Right atrium auricular region (tissue), 2 donors: ENCODE measurements at regions not wholly inside any gene's neighbourhood (a gene's known extent, or its start where the extent isn't known, plus 50 kb on each side); places are given as distances from the start of the nearest gene placed in this dataset.

Experiments
- DNase-seq: peaks from one replicate; pipeline ENCODE4 v3.0.0-alpha.2; 2019; ENCODE audit warnings: low spot score
- H3K27ac ChIP-seq, 2 donors: fragments of 200-600 bp; sonication (generic); 1 replicate in 1 of 2; 2 replicates in 1 of 2; pipeline ENCODE4 v1.5.1; 2016 to 2019
- H3K27me3 ChIP-seq, 2 donors: fragments of 200-600 bp; sonication (generic); one replicate each; pipeline versions ENCODE4 v1.5.1 to v1.6.0; 2017 to 2019
- H3K36me3 ChIP-seq: fragments of 200-600 bp; sonication (generic); one replicate; pipeline ENCODE4 v1.5.1; 2016
- H3K4me1 ChIP-seq, 2 donors: fragments of 200-600 bp; sonication (generic); one replicate each; pipeline versions ENCODE4 v1.5.1 to v1.6.0; 2017 to 2019
- H3K4me3 ChIP-seq, 2 donors: fragments of 200-600 bp; sonication (generic); 1 replicate in 1 of 2; 2 replicates in 1 of 2; pipeline ENCODE4 v1.5.1; 2017 to 2019; ENCODE audit warnings: mild to moderate bottlenecking in 1 of 2, moderate library complexity in 1 of 2
- H3K9me3 ChIP-seq, 2 donors: fragments of 200-600 bp; sonication (generic); one replicate each; pipeline ENCODE4 v1.5.1; 2019
- CTCF ChIP-seq, 2 donors: fragments of 200-600 bp; sonication (generic); IDR thresholded peaks; one replicate each; pipeline ENCODE4 v1.5.1; 2019; ENCODE audit warnings: antibody characterized with exemption in 2 of 2

GRCh38 chr2:76444732-76445131 is 734.0 kb upstream of the GCFC2 start:
- Histone ChIP-seq H3K27me3 (no peaks in the 10 kb centered on the region), H3K27ac (no peak overlapping the region), H3K4me3 (no peak overlapping the region), H3K36me3 (no peaks in the 10 kb centered on the region), H3K4me1 (no peaks in the 10 kb centered on the region), H3K9me3 (no peaks in the 10 kb centered on the region)
- DNase-seq: no peak
- no peak for TF ChIP-seq CTCF (IDR thresholded peaks at IDR 0.05)

- no peaks in the 10 kb centered on the region for H3K4me1 ChIP-seq
- TF ChIP-seq CTCF (IDR thresholded peaks at IDR 0.05): no peak
- DNase-seq: no peak
These were observed 726.8 kb upstream of the GCFC2 start for GRCh38 chr2:76437564-76437963.

DNA sequence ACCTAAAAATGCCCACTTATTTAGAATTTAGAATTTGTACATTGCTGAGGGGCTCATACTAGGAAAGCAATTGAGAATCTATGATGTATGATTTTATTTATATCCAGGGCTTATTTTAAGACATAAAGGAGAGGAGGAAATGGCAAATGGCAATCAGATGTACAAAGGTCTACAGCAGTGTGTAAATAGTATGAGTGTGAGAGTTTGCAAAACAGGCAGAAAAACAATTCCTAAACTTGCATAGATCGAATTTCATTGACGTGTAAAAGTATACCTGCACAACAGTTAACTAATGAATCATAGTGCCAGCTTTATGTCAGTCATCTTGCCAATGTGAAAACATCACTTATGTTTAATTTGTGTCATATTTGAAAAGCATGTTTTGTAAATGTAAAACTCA is 718.7 kb upstream of the GCFC2 start:
- H3K4me1 ChIP-seq: no peaks in the 10 kb centered on the region
- no peak for DNase-seq
- no peak overlapping the region for H3K27ac ChIP-seq
- no peaks in the 10 kb centered on the region for H3K36me3 ChIP-seq
- no peak for TF ChIP-seq CTCF (IDR thresholded peaks at IDR 0.05)
- H3K9me3 ChIP-seq: no peaks in the 10 kb centered on the region
- no peaks in the 10 kb centered on the region for H3K27me3 ChIP-seq
- H3K4me3 ChIP-seq: no peak overlapping the region

More at GRCh38 chr2:76437564-76437963, 726.8 kb upstream of the GCFC2 start:
- Histone ChIP-seq H3K27ac (no peak overlapping the region), H3K27me3 (no peaks in the 10 kb centered on the region), H3K36me3 (no peaks in the 10 kb centered on the region), H3K9me3 (no peaks in the 10 kb centered on the region), H3K4me3 (no peak overlapping the region)

DNA sequence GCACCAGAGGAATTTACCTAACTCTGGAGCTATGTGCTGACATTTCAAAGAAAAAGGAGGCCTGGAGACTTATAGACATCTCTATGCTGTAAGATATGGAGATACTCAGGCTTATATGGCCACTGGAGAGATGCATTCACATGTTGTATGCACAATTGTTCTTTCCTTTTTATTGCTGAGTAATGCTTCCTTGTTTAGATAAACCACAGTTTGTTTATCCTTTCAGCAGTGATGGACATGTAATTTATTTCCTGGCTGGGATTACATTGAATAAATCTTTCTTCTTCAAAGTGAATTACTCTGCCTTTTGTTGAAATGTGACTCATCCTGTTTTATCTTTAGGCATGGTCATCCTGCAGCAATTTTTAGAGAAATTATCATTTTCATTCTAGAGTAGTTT is 716.7 kb upstream of the GCFC2 start:
- Histone ChIP-seq H3K27ac (no peak overlapping the region), H3K36me3 (no peaks in the 10 kb centered on the region), H3K4me3 (no peak overlapping the region), H3K27me3 (no peaks in the 10 kb centered on the region), H3K9me3 (no peaks in the 10 kb centered on the region), H3K4me1 (no peaks in the 10 kb centered on the region)
- no peak for TF ChIP-seq CTCF (IDR thresholded peaks at IDR 0.05)
- DNase-seq: no peak

DNA sequence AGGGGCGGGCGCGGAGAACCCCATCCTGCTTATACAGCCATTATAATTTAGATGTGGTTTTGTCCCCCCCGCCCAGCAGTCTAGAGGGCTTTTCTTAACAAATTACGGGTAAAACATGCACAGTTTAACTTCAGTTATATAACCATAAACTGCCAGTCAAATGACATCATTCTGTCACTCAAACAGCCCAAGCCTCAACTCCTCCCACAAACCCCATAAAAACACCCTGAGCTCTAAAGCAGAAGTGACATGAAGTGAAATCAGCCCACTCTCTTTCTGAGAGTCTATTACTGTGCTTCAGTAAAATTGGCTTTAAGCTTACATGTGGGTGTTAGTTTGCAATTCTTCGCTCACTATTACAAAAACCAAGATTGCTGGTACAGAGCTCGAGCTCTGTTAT is 705.1 kb upstream of the GCFC2 start:
- Histone ChIP-seq H3K36me3 (no peaks in the 10 kb centered on the region), H3K4me1 (no peaks in the 10 kb centered on the region), H3K9me3 (no peaks in the 10 kb centered on the region), H3K27ac (no peak overlapping the region), H3K4me3 (no peak overlapping the region), H3K27me3 (no peaks in the 10 kb centered on the region)
- DNase-seq: no peak
- TF ChIP-seq CTCF (IDR thresholded peaks at IDR 0.05): no peak

- Histone ChIP-seq H3K27ac (no peak overlapping the region), H3K27me3 (no peaks in the 10 kb centered on the region), H3K4me3 (no peak overlapping the region), H3K9me3 (no peaks in the 10 kb centered on the region), H3K36me3 (no peaks in the 10 kb centered on the region), H3K4me1 (no peaks in the 10 kb centered on the region)
- DNase-seq: no peak
- TF ChIP-seq CTCF (IDR thresholded peaks at IDR 0.05): no peak
These were observed 702.7 kb upstream of the GCFC2 start for GRCh38 chr2:76413436-76413835.
